HL-60 (cell line): ENCODE measurements at regions not wholly inside any gene's neighbourhood (a gene's known extent, or its start where the extent isn't known, plus 50 kb on each side); places are given as distances from the start of the nearest gene placed in this dataset.

Experiments
- GABPA ChIP-seq: IDR thresholded peaks from 2 replicates; pipeline ENCODE4 v1.6.1; 2012; ENCODE audit warnings: low read depth
- POLR2AphosphoS5 ChIP-seq: IDR thresholded peaks from 2 replicates; pipeline ENCODE4 v1.6.1; 2012; ENCODE audit warnings: low read depth
- SPI1 ChIP-seq: IDR thresholded peaks from 2 replicates; pipeline ENCODE4 v1.6.1; 2012; ENCODE audit warnings: low read depth, mild to moderate bottlenecking, borderline replicate concordance
- TF ChIP-seq, protein P1 (sequence below): IDR thresholded peaks from 2 replicates; pipeline ENCODE4 v1.6.1; 2012; ENCODE audit warnings: low read depth; ENCODE audit not compliant: insufficient replicate concordance
- TF ChIP-seq, protein P2 (sequence below): IDR thresholded peaks from one replicate; pipeline ENCODE4 v1.5.1; 2011; ENCODE audit warnings: low read length, control low read depth, inconsistent platforms; ENCODE audit not compliant: insufficient read depth

DNA sequence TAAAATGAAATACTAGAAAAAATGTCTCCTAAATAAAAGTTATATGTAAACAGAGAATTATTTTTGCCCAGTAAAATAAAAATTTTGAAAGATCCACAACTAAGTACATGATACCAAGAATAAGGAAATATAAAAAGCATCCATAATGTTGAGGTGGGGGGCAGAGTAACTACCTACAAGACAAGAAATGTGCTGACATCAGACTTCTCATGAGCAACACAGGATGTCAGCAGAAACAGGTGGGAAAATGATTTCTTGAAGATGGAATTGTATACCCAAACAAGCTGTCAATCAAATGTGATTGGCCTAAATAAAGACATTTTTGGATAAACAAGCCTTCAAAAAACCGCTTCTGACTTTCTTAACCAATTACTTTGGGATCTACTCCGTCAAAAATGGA is 143.9 kb upstream of the LIPC start:
- TF ChIP-seq, protein P1, sequence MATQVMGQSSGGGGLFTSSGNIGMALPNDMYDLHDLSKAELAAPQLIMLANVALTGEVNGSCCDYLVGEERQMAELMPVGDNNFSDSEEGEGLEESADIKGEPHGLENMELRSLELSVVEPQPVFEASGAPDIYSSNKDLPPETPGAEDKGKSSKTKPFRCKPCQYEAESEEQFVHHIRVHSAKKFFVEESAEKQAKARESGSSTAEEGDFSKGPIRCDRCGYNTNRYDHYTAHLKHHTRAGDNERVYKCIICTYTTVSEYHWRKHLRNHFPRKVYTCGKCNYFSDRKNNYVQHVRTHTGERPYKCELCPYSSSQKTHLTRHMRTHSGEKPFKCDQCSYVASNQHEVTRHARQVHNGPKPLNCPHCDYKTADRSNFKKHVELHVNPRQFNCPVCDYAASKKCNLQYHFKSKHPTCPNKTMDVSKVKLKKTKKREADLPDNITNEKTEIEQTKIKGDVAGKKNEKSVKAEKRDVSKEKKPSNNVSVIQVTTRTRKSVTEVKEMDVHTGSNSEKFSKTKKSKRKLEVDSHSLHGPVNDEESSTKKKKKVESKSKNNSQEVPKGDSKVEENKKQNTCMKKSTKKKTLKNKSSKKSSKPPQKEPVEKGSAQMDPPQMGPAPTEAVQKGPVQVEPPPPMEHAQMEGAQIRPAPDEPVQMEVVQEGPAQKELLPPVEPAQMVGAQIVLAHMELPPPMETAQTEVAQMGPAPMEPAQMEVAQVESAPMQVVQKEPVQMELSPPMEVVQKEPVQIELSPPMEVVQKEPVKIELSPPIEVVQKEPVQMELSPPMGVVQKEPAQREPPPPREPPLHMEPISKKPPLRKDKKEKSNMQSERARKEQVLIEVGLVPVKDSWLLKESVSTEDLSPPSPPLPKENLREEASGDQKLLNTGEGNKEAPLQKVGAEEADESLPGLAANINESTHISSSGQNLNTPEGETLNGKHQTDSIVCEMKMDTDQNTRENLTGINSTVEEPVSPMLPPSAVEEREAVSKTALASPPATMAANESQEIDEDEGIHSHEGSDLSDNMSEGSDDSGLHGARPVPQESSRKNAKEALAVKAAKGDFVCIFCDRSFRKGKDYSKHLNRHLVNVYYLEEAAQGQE = no peak
- TF ChIP-seq, protein P2, sequence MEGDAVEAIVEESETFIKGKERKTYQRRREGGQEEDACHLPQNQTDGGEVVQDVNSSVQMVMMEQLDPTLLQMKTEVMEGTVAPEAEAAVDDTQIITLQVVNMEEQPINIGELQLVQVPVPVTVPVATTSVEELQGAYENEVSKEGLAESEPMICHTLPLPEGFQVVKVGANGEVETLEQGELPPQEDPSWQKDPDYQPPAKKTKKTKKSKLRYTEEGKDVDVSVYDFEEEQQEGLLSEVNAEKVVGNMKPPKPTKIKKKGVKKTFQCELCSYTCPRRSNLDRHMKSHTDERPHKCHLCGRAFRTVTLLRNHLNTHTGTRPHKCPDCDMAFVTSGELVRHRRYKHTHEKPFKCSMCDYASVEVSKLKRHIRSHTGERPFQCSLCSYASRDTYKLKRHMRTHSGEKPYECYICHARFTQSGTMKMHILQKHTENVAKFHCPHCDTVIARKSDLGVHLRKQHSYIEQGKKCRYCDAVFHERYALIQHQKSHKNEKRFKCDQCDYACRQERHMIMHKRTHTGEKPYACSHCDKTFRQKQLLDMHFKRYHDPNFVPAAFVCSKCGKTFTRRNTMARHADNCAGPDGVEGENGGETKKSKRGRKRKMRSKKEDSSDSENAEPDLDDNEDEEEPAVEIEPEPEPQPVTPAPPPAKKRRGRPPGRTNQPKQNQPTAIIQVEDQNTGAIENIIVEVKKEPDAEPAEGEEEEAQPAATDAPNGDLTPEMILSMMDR = no peak
- TF ChIP-seq POLR2AphosphoS5 = no peak
- no peak for TF ChIP-seq GABPA
- no peak for TF ChIP-seq SPI1
